ENCODE measurements at regions not wholly inside any gene's neighbourhood (a gene's known extent, or its start where the extent isn't known, plus 50 kb on each side); places are given as distances from the start of the nearest gene placed in this dataset.

GRCh38 chr4:45030059-45030458, 303.7 kb upstream of the GNPDA2 start:
- TF ChIP-seq POLR2A (IDR thresholded peaks at IDR 0.05; ENCODE audit: low read length) (no peak), GATA1 (IDR thresholded peaks at IDR 0.05; ENCODE audit: low read depth, low read length) (no peak)
